GM12878 (cell line): ENCODE measurements at regions not wholly inside any gene's neighbourhood (a gene's known extent, or its start where the extent isn't known, plus 50 kb on each side); places are given as distances from the start of the nearest gene placed in this dataset.

ENCODE experiments used
- CHD1 ChIP-seq: IDR thresholded peaks from 2 replicates; pipeline ENCODE4 v1.6.1; 2012; ENCODE audit warnings: low read depth, low read length, improper control_type of control experiment
- TF ChIP-seq, protein P1 (sequence below), 3 experiments: IDR thresholded peaks in 2 of 3; conservative IDR thresholded peaks in 1 of 3; 2 replicates each; pipeline ENCODE4 v1.5.1; 2011; ENCODE audit warnings: low read depth in 3 of 3, low read length in 3 of 3, mild to moderate bottlenecking in 3 of 3, control low read depth in 2 of 3, moderate library complexity in 2 of 3, inconsistent platforms in 1 of 3, mixed read lengths in 1 of 3; ENCODE audit not compliant: control insufficient read depth in 2 of 3, insufficient read depth in 1 of 3; ENCODE audit errors: extremely low read depth in 1 of 3

DNA sequence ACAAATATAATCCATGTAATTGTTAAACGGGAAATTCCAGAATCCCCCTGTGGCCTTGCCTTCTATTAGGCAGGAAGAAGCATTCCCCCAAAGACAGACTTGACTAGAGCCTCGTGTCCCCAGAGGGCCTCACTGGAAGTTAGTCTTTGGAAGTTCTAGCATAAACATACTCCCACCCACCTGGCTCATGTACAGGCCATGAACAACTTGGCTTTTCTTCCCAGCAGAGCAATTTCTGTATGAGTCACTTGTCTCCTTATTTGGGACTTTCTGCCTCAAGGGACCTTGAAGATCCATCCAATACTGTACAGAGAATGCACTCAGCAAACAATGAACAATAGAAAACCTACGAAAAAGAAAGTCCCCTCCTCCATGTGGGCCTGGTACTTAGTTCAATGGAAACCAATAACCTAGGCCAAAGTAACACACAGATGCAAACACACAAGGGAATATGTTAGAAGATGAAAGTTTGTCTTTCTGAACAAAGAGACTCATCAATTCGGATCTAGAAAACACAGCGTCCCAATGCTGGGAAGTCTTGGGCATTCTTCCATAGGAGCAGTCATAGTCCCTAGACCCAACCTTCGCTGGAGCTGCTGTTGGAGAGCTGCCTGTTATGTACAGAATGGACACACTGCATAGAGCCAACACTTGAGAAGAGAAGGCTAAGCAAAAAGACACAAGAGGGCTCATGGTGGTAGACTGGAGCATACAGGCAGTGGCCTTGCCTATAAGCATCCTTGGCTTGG lies 303.5 kb downstream of the HRH4 start:
- TF ChIP-seq, protein P1, sequence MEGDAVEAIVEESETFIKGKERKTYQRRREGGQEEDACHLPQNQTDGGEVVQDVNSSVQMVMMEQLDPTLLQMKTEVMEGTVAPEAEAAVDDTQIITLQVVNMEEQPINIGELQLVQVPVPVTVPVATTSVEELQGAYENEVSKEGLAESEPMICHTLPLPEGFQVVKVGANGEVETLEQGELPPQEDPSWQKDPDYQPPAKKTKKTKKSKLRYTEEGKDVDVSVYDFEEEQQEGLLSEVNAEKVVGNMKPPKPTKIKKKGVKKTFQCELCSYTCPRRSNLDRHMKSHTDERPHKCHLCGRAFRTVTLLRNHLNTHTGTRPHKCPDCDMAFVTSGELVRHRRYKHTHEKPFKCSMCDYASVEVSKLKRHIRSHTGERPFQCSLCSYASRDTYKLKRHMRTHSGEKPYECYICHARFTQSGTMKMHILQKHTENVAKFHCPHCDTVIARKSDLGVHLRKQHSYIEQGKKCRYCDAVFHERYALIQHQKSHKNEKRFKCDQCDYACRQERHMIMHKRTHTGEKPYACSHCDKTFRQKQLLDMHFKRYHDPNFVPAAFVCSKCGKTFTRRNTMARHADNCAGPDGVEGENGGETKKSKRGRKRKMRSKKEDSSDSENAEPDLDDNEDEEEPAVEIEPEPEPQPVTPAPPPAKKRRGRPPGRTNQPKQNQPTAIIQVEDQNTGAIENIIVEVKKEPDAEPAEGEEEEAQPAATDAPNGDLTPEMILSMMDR (IDR thresholded peaks at IDR 0.05 in 2 of 3, conservative IDR thresholded peaks at IDR 0.05 in 1 of 3; ENCODE audit: control insufficient read depth in 2 of 3, extremely low read depth in 1 of 3, insufficient read depth in 1 of 3, low read depth in 3 of 3, low read length in 3 of 3): no peak
- no peak for TF ChIP-seq CHD1
